Motor neuron (in vitro differentiated cells): ENCODE measurements at regions not wholly inside any gene's neighbourhood (a gene's known extent, or its start where the extent isn't known, plus 50 kb on each side); places are given as distances from the start of the nearest gene placed in this dataset.

Experiments
- ATAC-seq, 8 experiments: fragments of 200-7000 bp; cut with Tn5 transposase; replicated peaks in 6 of 8; 2 replicates each; pipeline ENCODE4 v1.8.0; 2021; ENCODE audit warnings: mild to moderate bottlenecking in 8 of 8, moderate library complexity in 8 of 8
- H3K27ac ChIP-seq, 2 donors: fragments of 250-450 bp; sonication (Bioruptor Pico); 2 replicates each; pipeline ENCODE4 v1.9.0; 2021; ENCODE audit warnings: antibody characterized with exemption in 2 of 2, mild to moderate bottlenecking in 2 of 2, moderate library complexity in 1 of 2
- H3K4me1 ChIP-seq, 2 donors: fragments of 250-450 bp; sonication (Bioruptor Pico); replicated peaks in 1 of 2; 2 replicates each; pipeline ENCODE4 v1.6.1; 2021; ENCODE audit warnings: antibody characterized with exemption in 2 of 2, mild to moderate bottlenecking in 2 of 2, moderate library complexity in 1 of 2
- H3K4me3 ChIP-seq, 5 donors: fragments of 250-450 bp; sonication (Bioruptor Pico); 2 replicates each; pipeline ENCODE4 v1.9.0; 2021; ENCODE audit warnings: antibody characterized with exemption in 5 of 5, mild to moderate bottlenecking in 5 of 5, moderate library complexity in 4 of 5
- WGBS, 10 experiments: fragments of 450-650 bp; shearing (Covaris generic); methylation state at CpG; one replicate each; pipeline ENCODE4 v1.0.0; 2022; 5-methylcytosine and 5-hydroxymethylcytosine counted together
- in situ Hi-C, 9 experiments: fragments of 400-800 bp; cut with MboI; loops; one replicate each; pipeline ENCODE4 v1.15.0; 2021; ENCODE audit warnings: low sequenced_read_pairs in 9 of 9, low pct_unique_long_range_greater_than_20kb in 2 of 9; ENCODE audit not compliant: unreplicated experiment in 9 of 9

GRCh38 chr1:198056255-198056654 is 100.5 kb upstream of the NEK7 start:
- 0 to 80% (median 45%) methylated on average over 1 of the region's 2 CpGs; no CpG with 5 or more reads in 6 of the 10 experiments for WGBS, 10 experiments
- in situ Hi-C loops = no loop called here
- ATAC-seq = peak in 1 of 8 experiments; percentile 53
- no peak overlapping the region for H3K27ac ChIP-seq
- H3K4me1 ChIP-seq = no peaks in the 10 kb centered on the region
- H3K4me3 ChIP-seq = no peak overlapping the region

GRCh38 chr1:198064181-198064580 is 92.6 kb upstream of the NEK7 start:
- H3K27ac ChIP-seq = no peak overlapping the region
- peak in 1 of 8 experiments; percentile 16 for ATAC-seq
- 30 to 100% (median 83%) methylated on average over 1 to 2 of the region's 2 CpGs; no CpG with 5 or more reads in 2 of the 10 experiments for WGBS, 10 experiments
- H3K4me3 ChIP-seq = no peak overlapping the region
- in situ Hi-C loops = no loop called here
- H3K4me1 ChIP-seq = no peaks in the 10 kb centered on the region

- WGBS, 10 experiments = 68 to 100% (median 90%) methylated on average over 1 to 3 of the region's 3 CpGs; no CpG with 5 or more reads in 1 of the 10 experiments
- no peak overlapping the region for H3K27ac ChIP-seq
- in situ Hi-C loops = no loop called here
- no peak overlapping the region for H3K4me3 ChIP-seq
- no peaks in the 10 kb centered on the region for H3K4me1 ChIP-seq
- no peak for ATAC-seq
These were observed 88.5 kb upstream of the NEK7 start for GRCh38 chr1:198068285-198068684.

- Histone ChIP-seq H3K4me1 (no peaks in the 10 kb centered on the region), H3K4me3 (no peak overlapping the region), H3K27ac (no peak overlapping the region)
- ATAC-seq = no peak
- 0 to 100% (median 90%) methylated on average over 1 of the region's 1 CpG; no CpG with 5 or more reads in 1 of the 10 experiments for WGBS, 10 experiments
- in situ Hi-C loops = no loop called here
These were observed 84.6 kb upstream of the NEK7 start for GRCh38 chr1:198072177-198072576.

GRCh38 chr1:198075296-198075695 is 81.5 kb upstream of the NEK7 start:
- WGBS, 10 experiments = 82 to 100% (median 92%) methylated on average over 1 to 3 of the region's 4 CpGs; no CpG with 5 or more reads in 1 of the 10 experiments
- no peak overlapping the region for H3K27ac ChIP-seq
- no peak for ATAC-seq
- in situ Hi-C loops = loop anchor here in 2 of 9 experiments (25.0 kb wide), 2 partner anchors 387 to 612 kb away; no protein-coding TSS in a partner anchor
- H3K4me1 ChIP-seq = no peaks in the 10 kb centered on the region
- H3K4me3 ChIP-seq = no peak overlapping the region

GRCh38 chr1:198079432-198079951 is 77.3 kb upstream of the NEK7 start:
- ATAC-seq = no peak
- in situ Hi-C loops = loop anchor here in 2 of 9 experiments (25.0 kb wide), 2 partner anchors 383 to 608 kb away; no protein-coding TSS in a partner anchor
- no peak overlapping the region for H3K4me3 ChIP-seq
- WGBS, 10 experiments = 29 to 100% (median 92%) methylated on average over 1 of the region's 1 CpG; no CpG with 5 or more reads in 4 of the 10 experiments
- no peak overlapping the region for H3K27ac ChIP-seq
- no peaks in the 10 kb centered on the region for H3K4me1 ChIP-seq

- H3K4me3 ChIP-seq = no peak overlapping the region
- peak in 1 of 8 experiments; percentile 36 for ATAC-seq
- 0 to 92% (median 77%) methylated on average over 2 to 3 of the region's 3 CpGs; no CpG with 5 or more reads in 1 of the 10 experiments for WGBS, 10 experiments
- in situ Hi-C loops = loop anchor here in 2 of 9 experiments (25.0 kb wide), 2 partner anchors 380 to 605 kb away; no protein-coding TSS in a partner anchor
- peaks cover 0 to 7% of the 10 kb centered on the region in 2 donors for H3K4me1 ChIP-seq
- H3K27ac ChIP-seq = no peak overlapping the region
These were observed 74.2 kb upstream of the NEK7 start for GRCh38 chr1:198082576-198082975.

- 0 to 100% (median 81%) methylated on average over 1 to 2 of the region's 2 CpGs for WGBS, 10 experiments
- Histone ChIP-seq H3K4me1 (peaks cover 0 to 7% of the 10 kb centered on the region in 2 donors), H3K27ac (no peak overlapping the region), H3K4me3 (no peak overlapping the region)
- in situ Hi-C loops = loop anchor here in 2 of 9 experiments (25.0 kb wide), 2 partner anchors 379 to 604 kb away; no protein-coding TSS in a partner anchor
- no peak for ATAC-seq
These were observed 73.2 kb upstream of the NEK7 start for GRCh38 chr1:198083549-198083948.

- Histone ChIP-seq H3K4me1 (peaks cover 0 to 7% of the 10 kb centered on the region in 2 donors), H3K27ac (no peak overlapping the region), H3K4me3 (no peak overlapping the region)
- ATAC-seq = no peak
- in situ Hi-C loops = loop anchor here in 2 of 9 experiments (25.0 kb wide), 2 partner anchors 378 to 603 kb away; no protein-coding TSS in a partner anchor
- 65 to 100% (median 80%) methylated on average over 1 to 5 of the region's 5 CpGs; no CpG with 5 or more reads in 3 of the 10 experiments for WGBS, 10 experiments
These were observed 72.4 kb upstream of the NEK7 start for GRCh38 chr1:198084241-198084908.

- Histone ChIP-seq H3K27ac (no peak overlapping the region), H3K4me1 (peaks cover 0 to 7% of the 10 kb centered on the region in 2 donors), H3K4me3 (no peak overlapping the region)
- 50 to 92% (median 78%) methylated on average over 1 of the region's 1 CpG; no CpG with 5 or more reads in 4 of the 10 experiments for whole genome bisulfite sequencing, 10 experiments
- in situ Hi-C loops = loop anchor here in 2 of 9 experiments (25.0 kb wide), 2 partner anchors 376 to 601 kb away; no protein-coding TSS in a partner anchor
- ATAC-seq = peak in 1 of 8 experiments; percentile 32
These were observed 70.6 kb upstream of the NEK7 start for GRCh38 chr1:198086051-198086745.

- 44 to 100% (median 75%) methylated on average over 1 of the region's 1 CpG; no CpG with 5 or more reads in 2 of the 10 experiments for WGBS, 10 experiments
- in situ Hi-C loops = loop anchor here in 2 of 9 experiments (25.0 kb wide), 2 partner anchors 374 to 599 kb away; no protein-coding TSS in a partner anchor
- ATAC-seq = no peak
- Histone ChIP-seq H3K4me3 (no peak overlapping the region), H3K4me1 (peaks cover 0 to 7% of the 10 kb centered on the region in 2 donors), H3K27ac (no peak overlapping the region)
These were observed 69.0 kb upstream of the NEK7 start for GRCh38 chr1:198087831-198088230.

- Histone ChIP-seq H3K27ac (no peak overlapping the region), H3K4me3 (no peak overlapping the region), H3K4me1 (peaks cover 0 to 7% of the 10 kb centered on the region in 2 donors)
- peak in 2 of 8 experiments; percentile 34 to 37 for ATAC-seq
- 10 to 85% (median 45%) methylated on average over 1 to 4 of the region's 4 CpGs for whole genome bisulfite sequencing, 10 experiments
- in situ Hi-C loops = loop anchor here in 2 of 9 experiments (25.0 kb wide), 2 partner anchors 374 to 599 kb away; no protein-coding TSS in a partner anchor
These were observed 68.3 kb upstream of the NEK7 start for GRCh38 chr1:198088360-198089071.
